Panc1 (cell line): ENCODE measurements at regions not wholly inside any gene's neighbourhood (a gene's known extent, or its start where the extent isn't known, plus 50 kb on each side); places are given as distances from the start of the nearest gene placed in this dataset.

Source experiments
- CTCF ChIP-seq: fragments of 450-650 bp; IDR thresholded peaks from 2 replicates; pipeline ENCODE4 v1.5.1; 2017; ENCODE audit warnings: mild to moderate bottlenecking
- REST ChIP-seq, 2 experiments: IDR thresholded peaks; 2 replicates each; pipeline ENCODE4 v1.6.1; 2011 to 2012; ENCODE audit warnings: low read depth in 2 of 2, control low read depth in 1 of 2, low read length in 1 of 2, mild to moderate bottlenecking in 1 of 2, moderate library complexity in 1 of 2; ENCODE audit not compliant: insufficient read depth in 1 of 2
- SIN3A ChIP-seq: IDR thresholded peaks from 2 replicates; pipeline ENCODE4 v1.6.1; 2012; ENCODE audit warnings: low read depth, mild to moderate bottlenecking, low read length, moderate library complexity, borderline replicate concordance; ENCODE audit not compliant: insufficient read depth
- TCF7L2 ChIP-seq: IDR thresholded peaks from 2 replicates; pipeline ENCODE4 v1.6.1; 2011; ENCODE audit warnings: mild to moderate bottlenecking, low read depth, low read length, inconsistent platforms

- TF ChIP-seq CTCF (no peak), SIN3A (no peak), TCF7L2 (no peak), REST (IDR thresholded peaks at IDR 0.05; ENCODE audit: insufficient read depth in 1 of 2, low read depth in 2 of 2, low read length in 1 of 2) (no peak)
Measured at GRCh38 chr1:218517459-218517858, 172.3 kb downstream of the TGFB2 start.
